ENCODE measurements at regions not wholly inside any gene's neighbourhood (a gene's known extent, or its start where the extent isn't known, plus 50 kb on each side); places are given as distances from the start of the nearest gene placed in this dataset.

DNA sequence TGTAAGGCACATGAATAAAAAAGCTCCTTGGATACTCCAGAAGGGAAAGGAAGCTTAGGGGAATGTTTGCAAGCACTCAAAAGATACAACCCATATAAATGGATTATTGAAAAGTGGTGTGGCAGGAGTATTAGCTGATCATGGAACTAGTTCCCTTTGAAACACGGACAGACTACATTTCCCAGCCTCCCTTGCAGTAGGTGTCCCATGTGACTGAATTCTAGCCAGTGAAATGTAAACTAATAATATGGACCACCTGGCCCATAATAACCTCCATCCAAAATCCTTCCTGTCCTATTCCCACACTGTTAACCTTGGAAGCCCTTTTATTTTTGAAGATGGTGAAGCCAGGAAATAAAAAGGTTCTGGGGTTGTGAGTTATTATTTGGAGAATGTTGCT, 242.3 kb downstream of the SUDS3 start:
- Mint-ChIP-seq H3K9me3 (peaks cover 0 to 3% (median 0%) of the 10 kb centered on the region in 7 donors), H3K27me3 (ENCODE audit: low read depth in 3 of 3) (peaks cover 0 to 2% (median 2%) of the 10 kb centered on the region in 3 donors), H3K4me3 (no peak overlapping the region), H3K27ac (no peak overlapping the region), H3K4me1 (no peaks in the 10 kb centered on the region), H3K36me3 (no peaks in the 10 kb centered on the region)
- Histone ChIP-seq H4K20me1 (ENCODE audit: insufficient read depth, low read length) (no peaks in the 10 kb centered on the region), H3K27ac (ENCODE audit: low read depth in 1 of 2, low read length in 2 of 2) (no peak overlapping the region), H3K4me1 (ENCODE audit: control insufficient read depth in 1 of 2, insufficient read depth in 2 of 2, low read length in 2 of 2) (no peaks in the 10 kb centered on the region), H3K36me3 (replicated peaks in 1 of 2; ENCODE audit: control insufficient read depth in 1 of 2, insufficient read depth in 2 of 2, low read length in 2 of 2) (no peaks in the 10 kb centered on the region), H3K4me2 (replicated peaks; ENCODE audit: extremely low read depth, low read length, poor library complexity, severe bottlenecking) (no peak overlapping the region), H3K9ac (ENCODE audit: insufficient read depth, low read length, poor library complexity, severe bottlenecking) (no peak overlapping the region), H3K9me3 (replicated peaks in 1 of 2; ENCODE audit: control insufficient read depth in 1 of 2, insufficient read depth in 1 of 2, low read length in 2 of 2) (no peaks in the 10 kb centered on the region), H3K4me3 (replicated peaks in 1 of 3; ENCODE audit: low read depth in 2 of 3, low read length in 3 of 3) (no peak overlapping the region), H2AFZ (ENCODE audit: insufficient read depth, low read depth, low read length, poor library complexity, severe bottlenecking) (no peak overlapping the region), H3K79me2 (ENCODE audit: insufficient read depth, low read length) (no peaks in the 10 kb centered on the region), H3K27me3 (ENCODE audit: control insufficient read depth in 2 of 2, insufficient read depth in 2 of 2, low read length in 2 of 2) (no peaks in the 10 kb centered on the region)
- intact Hi-C loops (cut with micrococcal nuclease): no loop called here
- TF ChIP-seq, protein P1, sequence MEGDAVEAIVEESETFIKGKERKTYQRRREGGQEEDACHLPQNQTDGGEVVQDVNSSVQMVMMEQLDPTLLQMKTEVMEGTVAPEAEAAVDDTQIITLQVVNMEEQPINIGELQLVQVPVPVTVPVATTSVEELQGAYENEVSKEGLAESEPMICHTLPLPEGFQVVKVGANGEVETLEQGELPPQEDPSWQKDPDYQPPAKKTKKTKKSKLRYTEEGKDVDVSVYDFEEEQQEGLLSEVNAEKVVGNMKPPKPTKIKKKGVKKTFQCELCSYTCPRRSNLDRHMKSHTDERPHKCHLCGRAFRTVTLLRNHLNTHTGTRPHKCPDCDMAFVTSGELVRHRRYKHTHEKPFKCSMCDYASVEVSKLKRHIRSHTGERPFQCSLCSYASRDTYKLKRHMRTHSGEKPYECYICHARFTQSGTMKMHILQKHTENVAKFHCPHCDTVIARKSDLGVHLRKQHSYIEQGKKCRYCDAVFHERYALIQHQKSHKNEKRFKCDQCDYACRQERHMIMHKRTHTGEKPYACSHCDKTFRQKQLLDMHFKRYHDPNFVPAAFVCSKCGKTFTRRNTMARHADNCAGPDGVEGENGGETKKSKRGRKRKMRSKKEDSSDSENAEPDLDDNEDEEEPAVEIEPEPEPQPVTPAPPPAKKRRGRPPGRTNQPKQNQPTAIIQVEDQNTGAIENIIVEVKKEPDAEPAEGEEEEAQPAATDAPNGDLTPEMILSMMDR (IDR thresholded peaks at IDR 0.05): no peak
- no CpG with 5 or more reads among the region's 1 CpG for WGBS (ENCODE audit: insufficient coverage)
- no peak for DNase-seq

DNA sequence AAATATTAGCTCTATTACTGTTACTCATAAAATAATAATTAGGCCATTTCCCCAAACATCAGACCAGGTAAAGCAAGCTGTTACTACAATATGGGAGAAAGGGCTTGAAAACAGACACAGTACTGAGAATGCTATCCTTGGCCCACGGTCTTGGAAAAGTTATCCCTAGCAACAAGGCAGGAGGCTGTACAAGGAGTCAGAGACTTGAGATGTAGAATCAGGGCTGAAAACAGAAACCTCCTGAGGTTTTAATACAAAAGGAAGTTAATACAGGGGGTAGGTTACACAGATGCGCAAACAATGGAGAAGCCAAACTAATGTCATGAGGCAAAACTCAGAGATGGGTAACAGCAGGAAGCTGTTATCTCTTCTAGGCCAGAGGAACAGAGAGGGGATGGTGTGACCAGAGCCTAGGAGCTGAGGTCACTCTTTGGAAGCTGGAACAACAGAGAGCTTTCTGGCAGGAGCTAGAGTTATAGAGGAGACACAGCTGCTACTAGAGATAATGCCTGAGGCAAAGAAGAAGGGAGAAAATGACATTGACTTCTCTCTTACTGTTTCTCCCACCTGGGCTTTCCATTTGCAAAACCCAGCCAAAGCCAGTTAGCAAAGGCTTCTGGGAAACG, 248.8 kb downstream of the SUDS3 start:
- Mint-ChIP-seq H3K9me3 (peaks cover 0 to 8% (median 0%) of the 10 kb centered on the region in 7 donors), H3K4me3 (no peak overlapping the region), H3K27me3 (ENCODE audit: low read depth in 3 of 3) (peaks cover 0 to 2% (median 0%) of the 10 kb centered on the region in 3 donors), H3K4me1 (no peaks in the 10 kb centered on the region), H3K36me3 (no peaks in the 10 kb centered on the region), H3K27ac (peak overlapping the region in 1 of 7 donors; percentile 76)
- Histone ChIP-seq H3K27me3 (ENCODE audit: control insufficient read depth in 2 of 2, insufficient read depth in 2 of 2, low read length in 2 of 2) (no peaks in the 10 kb centered on the region), H3K9me3 (replicated peaks in 1 of 2; ENCODE audit: control insufficient read depth in 1 of 2, insufficient read depth in 1 of 2, low read length in 2 of 2) (no peaks in the 10 kb centered on the region), H3K4me3 (replicated peaks in 1 of 3; ENCODE audit: low read depth in 2 of 3, low read length in 3 of 3) (no peak overlapping the region), H3K79me2 (ENCODE audit: insufficient read depth, low read length) (no peaks in the 10 kb centered on the region), H3K4me1 (ENCODE audit: control insufficient read depth in 1 of 2, insufficient read depth in 2 of 2, low read length in 2 of 2) (no peaks in the 10 kb centered on the region), H3K36me3 (replicated peaks in 1 of 2; ENCODE audit: control insufficient read depth in 1 of 2, insufficient read depth in 2 of 2, low read length in 2 of 2) (no peaks in the 10 kb centered on the region), H2AFZ (ENCODE audit: insufficient read depth, low read depth, low read length, poor library complexity, severe bottlenecking) (no peak overlapping the region), H3K4me2 (replicated peaks; ENCODE audit: extremely low read depth, low read length, poor library complexity, severe bottlenecking) (no peak overlapping the region), H3K27ac (ENCODE audit: low read depth in 1 of 2, low read length in 2 of 2) (no peak overlapping the region), H4K20me1 (ENCODE audit: insufficient read depth, low read length) (no peaks in the 10 kb centered on the region), H3K9ac (ENCODE audit: insufficient read depth, low read length, poor library complexity, severe bottlenecking) (no peak overlapping the region)
- TF ChIP-seq, protein P1 (IDR thresholded peaks at IDR 0.05): no peak
- intact Hi-C loops (cut with micrococcal nuclease): no loop called here
- WGBS (ENCODE audit: insufficient coverage): 100% methylated on average over 1 of the region's 3 CpGs
- DNase-seq: no peak
